ENCODE measurements at regions not wholly inside any gene's neighbourhood (a gene's known extent, or its start where the extent isn't known, plus 50 kb on each side); places are given as distances from the start of the nearest gene placed in this dataset.

DNA sequence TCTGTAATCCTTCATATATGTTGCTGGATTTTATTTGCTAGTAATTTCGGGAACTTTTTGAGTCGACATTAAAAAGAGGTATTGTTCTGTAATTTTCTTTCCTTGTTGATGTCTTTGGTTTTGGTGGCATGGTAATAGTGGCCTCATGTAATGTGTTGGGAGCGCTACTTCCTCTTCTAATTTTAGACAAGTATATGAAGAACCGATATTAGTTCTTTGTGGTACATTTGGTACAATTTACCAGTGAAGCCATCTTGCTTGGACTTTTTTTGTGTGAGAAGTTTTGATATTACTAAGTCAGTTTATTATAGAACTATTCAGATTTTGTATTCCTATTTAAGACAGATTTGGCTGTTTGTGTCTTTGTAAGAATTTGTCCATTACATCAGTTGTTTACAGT is 669.2 kb upstream of the AADAT start:
- no peak for TF ChIP-seq YY1 (IDR thresholded peaks at IDR 0.05; ENCODE audit: insufficient read depth, insufficient read length)
- no peak for TF ChIP-seq ZNF274 (IDR thresholded peaks at IDR 0.05; ENCODE audit: low read depth, low read length)

Measured in NT2/D1 (cell line).